HG03558 (cell line): ENCODE measurements at regions not wholly inside any gene's neighbourhood (a gene's known extent, or its start where the extent isn't known, plus 50 kb on each side); places are given as distances from the start of the nearest gene placed in this dataset.

ENCODE experiments used
- ATAC-seq: cut with Tn5 transposase; IDR thresholded peaks from one replicate; pipeline ENCODE4 v1.9.1; 2021; ENCODE audit warnings: moderate number of reproducible peaks; ENCODE audit not compliant: unreplicated experiment; ENCODE audit errors: extremely low read depth

- ATAC-seq = no peak
Measured at GRCh38 chr18:54531402-54532065, 59.5 kb upstream of the DYNAP start.

- ATAC-seq = no peak
Measured at GRCh38 chr18:54532222-54532621, 58.8 kb upstream of the DYNAP start.

DNA sequence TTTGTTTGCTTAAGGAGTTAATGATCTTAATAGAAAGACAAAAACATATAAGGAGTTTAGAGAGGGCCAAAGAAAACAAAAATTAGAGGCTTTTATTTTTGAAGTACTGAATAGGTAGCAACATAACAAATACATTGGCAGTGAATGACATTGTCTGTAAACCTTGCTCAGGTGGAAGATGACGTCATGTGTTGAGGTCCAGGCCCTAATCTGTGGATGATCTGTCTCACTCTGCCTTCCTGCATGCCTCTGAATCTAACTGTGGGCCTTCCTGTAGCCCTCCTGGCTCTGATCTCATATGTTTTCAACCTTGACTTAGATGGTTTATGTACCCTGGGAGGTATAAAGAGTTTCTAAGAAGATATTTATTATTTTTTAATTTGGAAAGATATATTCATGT is 58.1 kb upstream of the DYNAP start:
- no peak for ATAC-seq
